ENCODE measurements at regions not wholly inside any gene's neighbourhood (a gene's known extent, or its start where the extent isn't known, plus 50 kb on each side); places are given as distances from the start of the nearest gene placed in this dataset.

DNA sequence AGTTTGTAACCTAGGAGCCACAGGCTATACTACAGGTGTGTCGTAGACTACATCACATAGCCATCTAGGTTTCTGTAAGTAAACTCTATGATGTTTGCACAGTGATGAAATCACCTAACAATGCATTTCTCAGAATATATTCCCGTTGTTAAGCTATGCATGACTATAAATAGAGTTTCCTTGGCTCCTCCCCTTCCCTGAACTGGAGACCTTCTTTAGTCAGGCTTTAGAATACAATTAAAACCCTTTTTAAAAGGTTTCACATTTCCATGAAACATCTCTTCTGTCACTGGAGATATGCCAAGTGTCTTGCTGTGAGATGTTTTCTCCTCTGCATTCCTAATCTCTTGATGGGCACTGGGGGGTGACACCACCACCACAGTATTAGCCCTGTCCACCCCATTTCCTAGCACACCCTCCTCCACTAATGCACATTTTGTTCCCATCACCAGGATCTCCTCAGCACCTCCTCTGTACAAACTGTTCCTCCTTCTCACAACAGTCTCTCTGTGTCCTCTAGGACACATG is 334.6 kb upstream of the CPEB2 start:
- Histone ChIP-seq H3K9me3 (peaks cover 0 to 15% (median 6%) of the 10 kb centered on the region in 4 donors), H3K27me3 (no peaks in the 10 kb centered on the region), H3K27ac (no peak overlapping the region), H3K4me3 (no peak overlapping the region), H3K36me3 (no peaks in the 10 kb centered on the region), H3K4me1 (no peaks in the 10 kb centered on the region)
- WGBS, 2 donors = 51 to 53% methylated on average over 2 of the region's 2 CpGs
- no peak for TF ChIP-seq EP300 (IDR thresholded peaks at IDR 0.05)
- TF ChIP-seq POLR2AphosphoS5 (IDR thresholded peaks at IDR 0.05) = no peak
- TF ChIP-seq POLR2A (IDR thresholded peaks at IDR 0.05) = no peak
- TF ChIP-seq, protein P1, sequence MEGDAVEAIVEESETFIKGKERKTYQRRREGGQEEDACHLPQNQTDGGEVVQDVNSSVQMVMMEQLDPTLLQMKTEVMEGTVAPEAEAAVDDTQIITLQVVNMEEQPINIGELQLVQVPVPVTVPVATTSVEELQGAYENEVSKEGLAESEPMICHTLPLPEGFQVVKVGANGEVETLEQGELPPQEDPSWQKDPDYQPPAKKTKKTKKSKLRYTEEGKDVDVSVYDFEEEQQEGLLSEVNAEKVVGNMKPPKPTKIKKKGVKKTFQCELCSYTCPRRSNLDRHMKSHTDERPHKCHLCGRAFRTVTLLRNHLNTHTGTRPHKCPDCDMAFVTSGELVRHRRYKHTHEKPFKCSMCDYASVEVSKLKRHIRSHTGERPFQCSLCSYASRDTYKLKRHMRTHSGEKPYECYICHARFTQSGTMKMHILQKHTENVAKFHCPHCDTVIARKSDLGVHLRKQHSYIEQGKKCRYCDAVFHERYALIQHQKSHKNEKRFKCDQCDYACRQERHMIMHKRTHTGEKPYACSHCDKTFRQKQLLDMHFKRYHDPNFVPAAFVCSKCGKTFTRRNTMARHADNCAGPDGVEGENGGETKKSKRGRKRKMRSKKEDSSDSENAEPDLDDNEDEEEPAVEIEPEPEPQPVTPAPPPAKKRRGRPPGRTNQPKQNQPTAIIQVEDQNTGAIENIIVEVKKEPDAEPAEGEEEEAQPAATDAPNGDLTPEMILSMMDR (IDR thresholded peaks at IDR 0.05) = no peak
- ATAC-seq (ENCODE audit: low FRiP score in 2 of 2) (no peak), DNase-seq (no peak)

DNA sequence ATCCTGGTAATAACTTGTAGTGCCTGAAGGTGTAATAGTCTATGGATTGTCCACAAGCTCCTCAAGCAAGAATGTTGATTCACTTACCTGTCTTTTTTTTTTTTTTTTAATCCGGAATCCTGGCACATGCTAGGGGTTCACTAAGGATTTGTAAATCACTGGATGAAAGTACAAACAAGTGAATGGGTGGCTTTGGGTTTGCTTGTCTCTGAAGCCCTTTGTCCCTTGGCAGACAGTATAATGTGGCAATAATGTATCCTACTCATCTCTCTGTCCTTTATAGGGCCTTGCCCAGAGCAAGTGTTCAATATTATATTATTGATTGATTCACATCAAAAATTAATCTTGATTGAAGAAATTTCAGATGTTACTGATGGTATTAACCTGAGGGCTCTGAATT is 334.0 kb upstream of the CPEB2 start:
- Histone ChIP-seq H3K4me3 (no peak overlapping the region), H3K4me1 (no peaks in the 10 kb centered on the region), H3K27me3 (no peaks in the 10 kb centered on the region), H3K27ac (no peak overlapping the region), H3K9me3 (peaks cover 0 to 15% (median 6%) of the 10 kb centered on the region in 4 donors), H3K36me3 (no peaks in the 10 kb centered on the region)
- ATAC-seq (ENCODE audit: low FRiP score in 2 of 2) = no peak
- DNase-seq = no peak
- 65 to 92% methylated on average over 1 of the region's 1 CpG for WGBS, 2 donors
- TF ChIP-seq POLR2A (IDR thresholded peaks at IDR 0.05) (no peak), POLR2AphosphoS5 (IDR thresholded peaks at IDR 0.05) (no peak), EP300 (IDR thresholded peaks at IDR 0.05) (no peak)
- TF ChIP-seq, protein P1 (IDR thresholded peaks at IDR 0.05) = no peak

DNA sequence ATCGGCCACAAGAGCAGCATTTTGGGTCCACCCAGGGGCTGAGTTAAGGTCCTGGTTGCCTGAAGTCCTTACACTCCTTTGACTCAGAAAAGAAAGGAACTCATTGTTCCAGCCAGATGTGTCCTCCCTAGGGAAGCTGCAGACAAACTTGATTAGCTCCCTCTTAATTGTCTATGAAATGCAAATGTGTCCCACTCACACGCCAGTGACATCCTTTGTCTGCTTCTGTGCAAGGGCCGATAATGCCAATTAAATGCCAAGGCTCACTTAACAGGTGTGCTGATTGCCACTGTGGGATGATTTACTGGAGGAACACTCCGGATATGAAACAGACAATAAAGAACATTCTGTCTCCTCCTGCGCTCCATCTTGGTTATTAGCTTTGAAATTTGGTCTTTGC is 332.9 kb upstream of the CPEB2 start:
- DNase-seq = no peak
- 84 to 94% methylated on average over 5 of the region's 5 CpGs for WGBS, 2 donors
- no peak overlapping the region for H3K4me3 ChIP-seq
- H3K27ac ChIP-seq = no peak overlapping the region
- H3K4me1 ChIP-seq = no peaks in the 10 kb centered on the region
- H3K27me3 ChIP-seq = no peaks in the 10 kb centered on the region
- H3K9me3 ChIP-seq = peaks cover 0 to 15% (median 6%) of the 10 kb centered on the region in 4 donors
- no peak for TF ChIP-seq POLR2A (IDR thresholded peaks at IDR 0.05)
- TF ChIP-seq, protein P1 (IDR thresholded peaks at IDR 0.05) = no peak
- TF ChIP-seq EP300 (IDR thresholded peaks at IDR 0.05) = no peak
- TF ChIP-seq POLR2AphosphoS5 (IDR thresholded peaks at IDR 0.05) = no peak
- no peak for ATAC-seq (ENCODE audit: low FRiP score in 2 of 2)
- no peaks in the 10 kb centered on the region for H3K36me3 ChIP-seq

DNA sequence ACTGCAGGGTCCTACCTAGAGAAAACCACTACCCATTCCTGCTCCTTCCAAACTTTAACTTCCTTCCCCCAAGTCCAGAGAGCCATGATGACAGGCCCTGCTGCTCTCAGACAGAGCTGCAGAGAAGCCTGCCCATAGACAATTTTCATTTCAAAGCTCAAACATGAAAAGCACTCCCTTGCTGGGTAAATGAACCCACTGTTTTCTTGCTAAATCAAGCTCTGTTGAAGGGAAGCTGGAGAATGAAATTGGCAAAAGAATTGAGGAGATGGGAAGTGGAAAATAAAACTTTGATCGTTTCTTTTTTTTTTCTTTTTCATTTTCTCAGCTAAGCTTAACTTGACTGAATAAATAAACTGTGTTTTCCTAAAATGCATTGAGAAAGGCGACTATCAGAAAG is 331.1 kb upstream of the CPEB2 start:
- ATAC-seq (ENCODE audit: low FRiP score in 2 of 2) (no peak), DNase-seq (no peak)
- H3K9me3 ChIP-seq = peaks cover 0 to 11% (median 6%) of the 10 kb centered on the region in 4 donors
- H3K4me3 ChIP-seq = no peak overlapping the region
- H3K4me1 ChIP-seq = no peaks in the 10 kb centered on the region
- no peaks in the 10 kb centered on the region for H3K36me3 ChIP-seq
- WGBS, 2 donors = 43 to 59% methylated on average over 2 of the region's 2 CpGs
- no peaks in the 10 kb centered on the region for H3K27me3 ChIP-seq
- no peak for TF ChIP-seq EP300 (IDR thresholded peaks at IDR 0.05)
- TF ChIP-seq POLR2AphosphoS5 (IDR thresholded peaks at IDR 0.05) = no peak
- TF ChIP-seq, protein P1 (IDR thresholded peaks at IDR 0.05) = no peak
- no peak for TF ChIP-seq POLR2A (IDR thresholded peaks at IDR 0.05)
- no peak overlapping the region for H3K27ac ChIP-seq

DNA sequence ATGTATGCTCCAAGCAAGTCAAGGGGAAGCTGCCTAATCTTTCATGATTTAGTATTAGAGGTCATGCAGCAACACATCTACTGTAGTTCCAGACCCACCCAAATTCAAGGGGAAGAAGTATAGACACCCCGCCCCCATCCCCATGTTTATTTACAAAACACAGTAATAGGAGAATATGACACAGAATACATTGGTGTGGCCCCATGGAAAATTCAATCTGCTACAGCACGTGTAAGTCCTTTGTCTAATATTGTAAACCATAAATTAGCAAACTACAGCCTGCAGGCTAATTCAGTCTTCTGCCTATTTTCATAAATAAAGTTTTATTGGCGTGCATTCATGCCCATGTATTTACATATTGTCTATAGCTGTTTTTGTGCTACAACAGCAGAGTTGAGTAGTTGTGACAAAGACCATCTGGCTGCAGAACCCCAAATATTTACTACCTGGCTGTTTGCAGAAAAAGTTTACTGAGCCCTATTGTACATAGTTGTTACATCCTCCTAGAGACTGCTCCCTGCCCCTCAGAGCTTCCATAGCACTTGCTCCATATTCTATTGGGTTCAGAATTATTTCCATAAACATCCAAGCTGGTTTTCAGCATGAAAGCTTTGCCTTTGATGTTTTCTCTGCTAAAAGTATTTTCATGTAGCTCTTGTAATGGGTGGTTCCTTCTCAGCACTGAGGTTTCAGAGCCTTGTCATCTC is 326.8 kb upstream of the CPEB2 start:
- no peak overlapping the region for H3K27ac ChIP-seq
- DNase-seq (no peak), ATAC-seq (ENCODE audit: low FRiP score in 2 of 2) (no peak)
- 81 to 83% methylated on average over 3 of the region's 3 CpGs for WGBS, 2 donors
- H3K4me3 ChIP-seq = no peak overlapping the region
- H3K9me3 ChIP-seq = no peaks in the 10 kb centered on the region
- no peaks in the 10 kb centered on the region for H3K4me1 ChIP-seq
- no peaks in the 10 kb centered on the region for H3K36me3 ChIP-seq
- TF ChIP-seq, protein P1 (IDR thresholded peaks at IDR 0.05) = no peak
- TF ChIP-seq POLR2AphosphoS5 (IDR thresholded peaks at IDR 0.05) (no peak), EP300 (IDR thresholded peaks at IDR 0.05) (no peak), POLR2A (IDR thresholded peaks at IDR 0.05) (no peak)
- H3K27me3 ChIP-seq = no peaks in the 10 kb centered on the region
